Hepatocyte (in vitro differentiated cells): ENCODE measurements at regions not wholly inside any gene's neighbourhood (a gene's known extent, or its start where the extent isn't known, plus 50 kb on each side); places are given as distances from the start of the nearest gene placed in this dataset.

ENCODE experiments used
- DNase-seq: peaks from one replicate; pipeline ENCODE4 v3.0.0-alpha.2; 2016; ENCODE audit warnings: low spot score
- H2AFZ ChIP-seq: fragments of 200-600 bp; sonication (generic); 2 replicates; pipeline ENCODE4 v1.6.0; 2016; ENCODE audit warnings: antibody characterized with exemption, mild to moderate bottlenecking
- H3K27ac ChIP-seq: fragments of 200-600 bp; sonication (generic); 2 replicates; pipeline ENCODE4 v1.5.1; 2016; ENCODE audit warnings: mild to moderate bottlenecking
- H3K27me3 ChIP-seq: fragments of 200-600 bp; sonication (generic); 2 replicates; pipeline ENCODE4 v1.6.1; 2016
- H3K36me3 ChIP-seq: fragments of 200-600 bp; sonication (generic); replicated peaks from 2 replicates; pipeline ENCODE4 v1.5.1; 2016; ENCODE audit warnings: low read depth; ENCODE audit not compliant: insufficient read depth
- H3K4me1 ChIP-seq: fragments of 200-600 bp; sonication (generic); 2 replicates; pipeline ENCODE4 v1.5.1; 2016; ENCODE audit warnings: mild to moderate bottlenecking, moderate library complexity; ENCODE audit not compliant: insufficient read depth
- H3K4me2 ChIP-seq: fragments of 200-600 bp; sonication (generic); 2 replicates; pipeline ENCODE4 v1.6.0; 2016
- H3K4me3 ChIP-seq: fragments of 200-600 bp; sonication (generic); 2 replicates; pipeline ENCODE4 v1.5.1; 2016; ENCODE audit warnings: mild to moderate bottlenecking
- H3K79me2 ChIP-seq: fragments of 200-600 bp; sonication (generic); 2 replicates; pipeline ENCODE4 v1.6.0; 2017; ENCODE audit warnings: mild to moderate bottlenecking
- H3K9me2 ChIP-seq: fragments of 200-600 bp; sonication (generic); replicated peaks from 2 replicates; pipeline ENCODE4 v1.6.0; 2017; ENCODE audit warnings: mild to moderate bottlenecking; ENCODE audit not compliant: insufficient read depth
- H3K9me3 ChIP-seq: fragments of 200-600 bp; sonication (generic); 2 replicates; pipeline ENCODE4 v1.5.1; 2016; ENCODE audit warnings: low read depth, mild to moderate bottlenecking
- H4K20me1 ChIP-seq: fragments of 200-600 bp; sonication (generic); 2 replicates; pipeline ENCODE4 v1.6.0; 2016; ENCODE audit warnings: mild to moderate bottlenecking; ENCODE audit not compliant: insufficient read depth, poor library complexity, severe bottlenecking
- CTCF ChIP-seq: fragments of 200-600 bp; sonication (generic); IDR thresholded peaks from 2 replicates; pipeline ENCODE4 v1.5.1; 2016; ENCODE audit warnings: antibody characterized with exemption, mild to moderate bottlenecking; ENCODE audit not compliant: poor library complexity
- EZH2 ChIP-seq: fragments of 200-600 bp; sonication (generic); IDR thresholded peaks from 2 replicates; pipeline ENCODE4 v1.6.1; 2016; ENCODE audit warnings: antibody characterized with exemption, mild to moderate bottlenecking, borderline replicate concordance
- EZH2phosphoT487 ChIP-seq: fragments of 200-600 bp; sonication (generic); IDR thresholded peaks from one replicate; pipeline ENCODE4 v1.6.1; 2018; ENCODE audit warnings: antibody characterized with exemption, mild to moderate bottlenecking, low read depth, moderate library complexity; ENCODE audit not compliant: unreplicated experiment, severe bottlenecking
- WGBS: methylation state at CpG from one replicate; pipeline ENCODE4 v1.1.6; 2016; ENCODE audit warnings: low lambda C conversion rate; ENCODE audit errors: missing lambda C conversion rate; 5-methylcytosine and 5-hydroxymethylcytosine counted together

GRCh38 chr12:75705749-75706711 is 194.6 kb upstream of the KRR1 start:
- no peaks in the 10 kb centered on the region for H3K9me2 ChIP-seq
- H3K27ac ChIP-seq: peak overlapping the region; percentile 72
- peak; percentile 39 for DNase-seq

GRCh38 chr12:75704664-75705063 is 193.3 kb upstream of the KRR1 start:
- H3K36me3 ChIP-seq: no peaks in the 10 kb centered on the region
- peaks cover 15% of the 10 kb centered on the region for H3K4me1 ChIP-seq
- no peaks in the 10 kb centered on the region for H4K20me1 ChIP-seq
- no peak overlapping the region for H2AFZ ChIP-seq
- TF ChIP-seq EZH2phosphoT487: no peak
- TF ChIP-seq EZH2: no peak
- no peak for TF ChIP-seq CTCF
- no peak overlapping the region for H3K4me3 ChIP-seq
- no peak overlapping the region for H3K4me2 ChIP-seq
- WGBS: 84% methylated on average over 6 of the region's 6 CpGs
- H3K79me2 ChIP-seq: no peaks in the 10 kb centered on the region
- no peak for DNase-seq
- no peaks in the 10 kb centered on the region for H3K9me2 ChIP-seq
- H3K27me3 ChIP-seq: no peaks in the 10 kb centered on the region
- no peaks in the 10 kb centered on the region for H3K9me3 ChIP-seq
- H3K27ac ChIP-seq: no peak overlapping the region

More at GRCh38 chr12:75705749-75706711, 194.6 kb upstream of the KRR1 start:
- Histone ChIP-seq H4K20me1 (no peaks in the 10 kb centered on the region), H3K79me2 (no peaks in the 10 kb centered on the region), H3K4me1 (peaks cover 15% of the 10 kb centered on the region), H3K4me2 (peak overlapping the region; percentile 30), H3K36me3 (no peaks in the 10 kb centered on the region), H3K27me3 (no peaks in the 10 kb centered on the region), H3K9me3 (no peaks in the 10 kb centered on the region), H2AFZ (no peak overlapping the region), H3K4me3 (no peak overlapping the region)
- 40% methylated on average over 8 of the region's 8 CpGs for WGBS
- TF ChIP-seq EZH2 (no peak), CTCF (no peak), EZH2phosphoT487 (no peak)

- TF ChIP-seq CTCF: no peak
- TF ChIP-seq EZH2phosphoT487: no peak
- TF ChIP-seq EZH2: no peak
- Histone ChIP-seq H3K4me2 (no peak overlapping the region), H3K27me3 (no peaks in the 10 kb centered on the region), H3K27ac (no peak overlapping the region), H2AFZ (no peak overlapping the region), H3K4me3 (no peak overlapping the region), H3K9me2 (no peaks in the 10 kb centered on the region), H3K9me3 (no peaks in the 10 kb centered on the region), H3K79me2 (no peaks in the 10 kb centered on the region), H3K36me3 (no peaks in the 10 kb centered on the region), H4K20me1 (no peaks in the 10 kb centered on the region), H3K4me1 (peaks cover 15% of the 10 kb centered on the region)
- DNase-seq: no peak
- WGBS: 82% methylated on average over 3 of the region's 3 CpGs
These were observed 192.8 kb upstream of the KRR1 start for GRCh38 chr12:75704208-75704607.
